HG02981 (cell line): ENCODE measurements at regions not wholly inside any gene's neighbourhood (a gene's known extent, or its start where the extent isn't known, plus 50 kb on each side); places are given as distances from the start of the nearest gene placed in this dataset.
A peak's percentile ranks its signal among the peaks of the same experiment; 100 is the strongest.

ENCODE experiments used
- ATAC-seq: cut with Tn5 transposase; IDR thresholded peaks from one replicate; pipeline ENCODE4 v1.9.1; 2021; ENCODE audit warnings: mild to moderate bottlenecking, moderate library complexity; ENCODE audit not compliant: unreplicated experiment

GRCh38 chr2:156647377-156648010 is 211.3 kb downstream of the GPD2 start:
- no peak for ATAC-seq

GRCh38 chr2:156648522-156648921 is 212.3 kb downstream of the GPD2 start:
- no peak for ATAC-seq

- no peak for ATAC-seq
Measured at GRCh38 chr2:156649596-156649995, 213.4 kb downstream of the GPD2 start.

GRCh38 chr2:156652691-156653090 is 216.5 kb downstream of the GPD2 start:
- ATAC-seq, result no peak

GRCh38 chr2:156653675-156654074 is 217.5 kb downstream of the GPD2 start:
- no peak for ATAC-seq

DNA sequence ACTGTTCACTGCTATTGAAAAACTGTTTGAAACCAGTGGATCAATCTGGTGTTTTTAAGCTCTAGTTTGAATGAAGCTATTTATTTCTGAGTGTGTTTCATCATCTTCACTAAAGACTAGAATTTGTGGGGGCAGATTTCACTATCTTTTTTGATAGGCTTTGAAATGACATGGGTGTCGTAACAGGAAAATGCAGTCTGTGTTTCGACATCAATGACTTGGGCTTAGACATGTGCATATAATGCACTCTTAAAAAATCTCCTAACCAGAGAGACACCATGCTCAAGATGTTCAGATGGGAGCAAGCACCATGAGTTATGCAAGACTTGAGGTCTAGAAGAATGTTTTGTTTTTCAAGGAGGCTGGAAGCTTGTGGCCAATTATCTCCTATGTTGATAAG is 221.6 kb downstream of the GPD2 start:
- ATAC-seq, result no peak

- no peak for ATAC-seq
Measured at GRCh38 chr2:156659694-156660093, 223.5 kb downstream of the GPD2 start.

DNA sequence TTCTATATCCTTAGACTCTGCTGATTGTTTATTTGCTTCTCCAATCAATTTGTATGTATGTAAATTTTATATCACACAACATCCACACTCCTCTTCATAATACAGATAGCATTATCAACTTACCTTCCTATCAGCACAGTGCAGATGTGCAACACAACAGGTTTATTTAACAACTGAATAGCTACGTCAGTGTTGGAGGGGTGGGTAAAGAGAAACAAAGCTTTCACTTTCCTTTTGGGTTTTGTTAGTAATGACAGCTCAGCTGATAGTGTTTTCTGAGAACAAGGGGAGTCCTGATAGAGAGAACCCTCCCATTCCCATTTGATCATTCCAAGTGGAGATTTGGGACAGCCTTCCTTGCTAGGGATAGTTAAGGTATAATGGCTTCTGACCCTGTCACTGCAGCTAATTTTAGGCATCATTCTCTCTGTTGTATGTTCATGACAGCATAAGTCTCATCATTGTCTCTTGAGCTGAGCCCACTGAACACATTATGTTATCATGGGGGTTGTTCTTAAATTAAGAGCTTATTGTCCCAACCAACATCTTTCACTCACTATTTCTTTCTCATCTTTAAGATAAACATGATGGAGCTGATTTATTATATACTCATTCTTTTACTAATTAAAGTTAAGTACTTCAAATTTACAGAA is 227.7 kb downstream of the GPD2 start:
- peak; percentile 74 for ATAC-seq

GRCh38 chr2:156666130-156666785 is 230.1 kb downstream of the GPD2 start:
- ATAC-seq, result no peak

- ATAC-seq, result no peak
Measured at GRCh38 chr2:156670104-156670503, 233.9 kb downstream of the GPD2 start.

GRCh38 chr2:156671706-156672361 is 235.7 kb downstream of the GPD2 start:
- no peak for ATAC-seq

- ATAC-seq, result no peak
Measured at GRCh38 chr2:156672556-156673332, 236.6 kb downstream of the GPD2 start.

GRCh38 chr2:156673333-156673615 is 237.1 kb downstream of the GPD2 start:
- ATAC-seq, result no peak

- ATAC-seq, result no peak
Measured at GRCh38 chr2:156673981-156674380, 237.8 kb downstream of the GPD2 start.

DNA sequence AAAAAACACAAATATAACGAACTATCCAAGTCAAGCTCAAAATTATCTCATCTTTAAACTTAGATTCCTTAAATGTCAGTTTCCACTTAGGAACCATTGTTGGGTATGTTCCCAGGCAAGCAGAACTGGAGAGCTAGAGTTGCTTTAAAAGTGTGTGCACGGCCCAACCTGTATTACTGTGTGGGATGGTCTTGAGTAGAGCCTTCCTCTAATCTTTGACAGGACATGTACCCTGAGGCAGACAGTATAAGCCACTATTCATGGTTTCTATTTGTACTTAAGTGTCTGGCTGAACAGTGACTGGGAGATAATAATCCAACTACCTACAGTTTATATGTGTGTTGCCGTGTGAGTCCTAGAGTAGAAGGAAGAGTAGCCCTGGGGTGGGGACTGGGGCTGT is 239.7 kb downstream of the GPD2 start:
- no peak for ATAC-seq

- no peak for ATAC-seq
Measured at GRCh38 chr2:156679820-156680219, 243.6 kb downstream of the GPD2 start.

GRCh38 chr2:156680266-156680665 is 244.1 kb downstream of the GPD2 start:
- ATAC-seq, result no peak

GRCh38 chr2:156687126-156687525 is 250.9 kb downstream of the GPD2 start:
- no peak for ATAC-seq

- no peak for ATAC-seq
Measured at GRCh38 chr2:156687715-156688114, 251.5 kb downstream of the GPD2 start.

DNA sequence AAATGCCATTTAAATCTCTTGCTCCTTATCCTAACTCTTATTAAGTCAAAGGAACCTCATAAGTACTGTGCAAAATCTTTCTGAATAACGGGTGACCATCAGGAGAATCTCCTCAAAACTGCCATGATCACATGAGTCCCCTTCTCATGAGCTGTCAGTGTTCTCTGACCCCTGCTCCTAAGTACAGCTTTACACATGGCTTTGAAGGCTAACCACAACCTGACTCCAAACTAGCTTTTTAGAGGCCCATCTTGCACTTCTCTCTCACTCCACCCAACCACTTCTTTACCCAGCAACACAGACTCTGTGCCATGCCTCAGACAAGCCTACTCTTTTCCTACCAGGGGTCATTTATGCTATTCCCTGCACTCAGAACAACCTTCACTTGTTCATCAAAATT is 253.8 kb downstream of the GPD2 start:
- no peak for ATAC-seq

GRCh38 chr2:156691014-156691413 is 254.8 kb downstream of the GPD2 start:
- ATAC-seq, result no peak
